Chondrocyte (in vitro differentiated cells): ENCODE measurements at regions not wholly inside any gene's neighbourhood (a gene's known extent, or its start where the extent isn't known, plus 50 kb on each side); places are given as distances from the start of the nearest gene placed in this dataset.

Experiments
- DNase-seq: peaks from one replicate; pipeline ENCODE4 v3.0.0; 2021; ENCODE audit warnings: mixed read lengths, low spot score
- H3K27ac Mint-ChIP-seq: one replicate; pipeline ENCODE4 v1.8.0; 2021; ENCODE audit warnings: mild to moderate bottlenecking, moderate library complexity, mixed read lengths; ENCODE audit not compliant: unreplicated experiment
- H3K27me3 Mint-ChIP-seq: 2 replicates; pipeline ENCODE4 v1.8.0; 2021; ENCODE audit warnings: low read depth, mixed read lengths
- H3K36me3 Mint-ChIP-seq: 2 replicates; pipeline ENCODE4 v1.8.0; 2021; ENCODE audit warnings: low read depth, mixed read lengths
- H3K4me1 Mint-ChIP-seq: 2 replicates; pipeline ENCODE4 v1.8.0; 2021; ENCODE audit warnings: low read depth, mild to moderate bottlenecking, mixed read lengths
- H3K4me3 Mint-ChIP-seq: one replicate; pipeline ENCODE4 v1.8.0; 2021; ENCODE audit warnings: mild to moderate bottlenecking, moderate library complexity, mixed read lengths; ENCODE audit not compliant: unreplicated experiment
- H3K9me3 Mint-ChIP-seq: 2 replicates; pipeline ENCODE4 v1.8.0; 2021; ENCODE audit warnings: low read depth, mixed read lengths
- CTCF ChIP-seq: fragments of 200-600 bp; sonication (generic); IDR thresholded peaks from 2 replicates; pipeline ENCODE4 v1.5.0; 2021; ENCODE audit warnings: antibody characterized with exemption, mild to moderate bottlenecking, moderate library complexity

- Mint-ChIP-seq H3K36me3 (no peaks in the 10 kb centered on the region), H3K27me3 (no peaks in the 10 kb centered on the region), H3K27ac (no peak overlapping the region), H3K4me1 (peaks cover 5% of the 10 kb centered on the region), H3K9me3 (peaks cover 4% of the 10 kb centered on the region), H3K4me3 (no peak overlapping the region)
- DNase-seq = no peak
- no peak for TF ChIP-seq CTCF
Observed at GRCh38 chr6:137782166-137783039, 84.7 kb upstream of the TNFAIP3 start.

GRCh38 chr6:137783710-137784109, 83.3 kb upstream of the TNFAIP3 start:
- no peak for TF ChIP-seq CTCF
- no peaks in the 10 kb centered on the region for H3K36me3 Mint-ChIP-seq
- no peaks in the 10 kb centered on the region for H3K27me3 Mint-ChIP-seq
- no peak overlapping the region for H3K27ac Mint-ChIP-seq
- no peak for DNase-seq
- H3K4me3 Mint-ChIP-seq = no peak overlapping the region
- peaks cover 4% of the 10 kb centered on the region for H3K9me3 Mint-ChIP-seq
- peaks cover 5% of the 10 kb centered on the region for H3K4me1 Mint-ChIP-seq

GRCh38 chr6:137784583-137784982, 82.5 kb upstream of the TNFAIP3 start:
- Mint-ChIP-seq H3K4me3 (no peak overlapping the region), H3K27ac (no peak overlapping the region), H3K27me3 (no peaks in the 10 kb centered on the region), H3K36me3 (no peaks in the 10 kb centered on the region), H3K9me3 (peaks cover 8% of the 10 kb centered on the region), H3K4me1 (peaks cover 5% of the 10 kb centered on the region)
- TF ChIP-seq CTCF = no peak
- DNase-seq = no peak

DNA sequence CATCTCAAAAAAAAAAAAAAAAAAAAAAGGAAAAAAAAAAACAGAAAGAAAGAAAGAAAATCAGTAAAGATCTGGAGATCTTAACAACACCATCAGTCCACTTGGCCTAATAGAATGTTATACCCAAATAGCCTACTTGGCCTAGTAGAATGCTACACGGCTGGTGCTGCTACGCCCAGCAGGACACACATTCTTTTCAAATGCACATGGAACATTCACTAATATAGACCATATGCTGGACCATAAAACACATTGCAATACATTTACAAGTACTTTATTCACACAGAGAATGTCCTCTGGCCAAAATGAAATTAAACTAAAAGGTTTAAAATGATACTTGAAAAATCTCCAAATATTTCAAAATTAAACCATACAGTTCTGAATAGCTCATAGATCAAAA, 80.0 kb upstream of the TNFAIP3 start:
- no peak overlapping the region for H3K27ac Mint-ChIP-seq
- no peaks in the 10 kb centered on the region for H3K4me1 Mint-ChIP-seq
- peaks cover 8% of the 10 kb centered on the region for H3K9me3 Mint-ChIP-seq
- H3K4me3 Mint-ChIP-seq = no peak overlapping the region
- no peaks in the 10 kb centered on the region for H3K36me3 Mint-ChIP-seq
- no peaks in the 10 kb centered on the region for H3K27me3 Mint-ChIP-seq
- no peak for DNase-seq
- no peak for TF ChIP-seq CTCF

GRCh38 chr6:137788248-137788647, 78.8 kb upstream of the TNFAIP3 start:
- DNase-seq = no peak
- H3K27ac Mint-ChIP-seq = no peak overlapping the region
- H3K9me3 Mint-ChIP-seq = peaks cover 8% of the 10 kb centered on the region
- H3K4me3 Mint-ChIP-seq = no peak overlapping the region
- no peak for TF ChIP-seq CTCF
- H3K4me1 Mint-ChIP-seq = no peaks in the 10 kb centered on the region
- no peaks in the 10 kb centered on the region for H3K36me3 Mint-ChIP-seq
- no peaks in the 10 kb centered on the region for H3K27me3 Mint-ChIP-seq
